CD4-positive, alpha-beta T cell treated with Interferon gamma for 1 hour (primary cell): ENCODE measurements at regions not wholly inside any gene's neighbourhood (a gene's known extent, or its start where the extent isn't known, plus 50 kb on each side); places are given as distances from the start of the nearest gene placed in this dataset.
"Not testable (repeated sequence)": the region's sequence is repeated elsewhere in the genome, so short reads cannot be mapped to it uniquely, and the experiment has no call there.

Experiments
- DNase-seq: peaks from one replicate; pipeline ENCODE4 v3.0.0-alpha.2; 2020

DNA sequence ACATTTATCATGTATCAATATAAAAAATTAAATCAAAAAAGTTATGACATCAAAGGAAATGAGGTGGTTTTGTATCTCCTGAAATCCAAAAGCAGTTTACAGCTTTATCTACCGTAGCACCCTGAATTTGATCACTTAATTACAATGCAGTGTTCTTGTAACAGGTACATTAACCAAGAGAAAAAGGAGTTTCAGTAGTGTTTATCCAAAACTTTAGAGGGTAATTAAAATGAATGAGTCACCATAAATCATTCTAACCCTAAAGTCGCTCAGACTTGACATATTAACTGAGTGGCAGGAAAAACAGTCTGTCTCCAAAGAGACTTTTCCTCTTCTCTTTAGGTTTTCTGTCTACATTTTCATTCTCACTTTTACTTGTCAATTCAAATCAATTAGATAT is 907.6 kb upstream of the EPHA5 start:
- no peak for DNase-seq

DNA sequence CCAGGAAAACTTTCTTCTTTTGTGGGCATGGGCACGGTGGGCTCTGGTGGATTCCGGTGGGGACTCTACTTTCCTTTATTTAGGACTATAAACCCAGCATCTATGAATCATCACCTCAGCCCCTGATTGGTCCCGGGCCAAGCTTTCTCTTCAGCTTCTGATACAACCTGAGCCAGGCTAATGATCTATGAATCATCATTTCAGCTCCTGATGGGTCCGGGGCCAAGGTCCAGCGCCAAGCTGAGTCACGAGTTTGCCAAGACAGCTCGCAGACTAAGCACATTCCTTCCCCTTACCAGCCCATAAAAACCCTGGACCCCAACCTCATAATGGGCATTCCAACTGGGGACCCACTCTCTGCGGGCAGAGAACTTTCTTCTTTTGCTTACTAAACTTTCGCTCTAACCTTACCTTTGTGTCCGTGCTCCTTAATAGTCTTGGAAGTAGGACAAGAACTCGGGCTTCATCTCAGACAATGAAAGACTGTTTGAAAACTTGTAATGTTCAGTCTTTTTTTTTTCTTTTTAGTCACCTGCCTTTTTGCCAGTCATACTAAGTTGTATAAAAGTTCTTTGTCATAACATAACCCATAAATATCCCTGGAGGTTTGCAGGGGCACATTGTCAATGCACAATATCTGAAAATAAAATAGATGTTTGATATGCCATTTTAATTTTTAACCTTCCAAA is 904.9 kb upstream of the EPHA5 start:
- DNase-seq, result no peak

DNA sequence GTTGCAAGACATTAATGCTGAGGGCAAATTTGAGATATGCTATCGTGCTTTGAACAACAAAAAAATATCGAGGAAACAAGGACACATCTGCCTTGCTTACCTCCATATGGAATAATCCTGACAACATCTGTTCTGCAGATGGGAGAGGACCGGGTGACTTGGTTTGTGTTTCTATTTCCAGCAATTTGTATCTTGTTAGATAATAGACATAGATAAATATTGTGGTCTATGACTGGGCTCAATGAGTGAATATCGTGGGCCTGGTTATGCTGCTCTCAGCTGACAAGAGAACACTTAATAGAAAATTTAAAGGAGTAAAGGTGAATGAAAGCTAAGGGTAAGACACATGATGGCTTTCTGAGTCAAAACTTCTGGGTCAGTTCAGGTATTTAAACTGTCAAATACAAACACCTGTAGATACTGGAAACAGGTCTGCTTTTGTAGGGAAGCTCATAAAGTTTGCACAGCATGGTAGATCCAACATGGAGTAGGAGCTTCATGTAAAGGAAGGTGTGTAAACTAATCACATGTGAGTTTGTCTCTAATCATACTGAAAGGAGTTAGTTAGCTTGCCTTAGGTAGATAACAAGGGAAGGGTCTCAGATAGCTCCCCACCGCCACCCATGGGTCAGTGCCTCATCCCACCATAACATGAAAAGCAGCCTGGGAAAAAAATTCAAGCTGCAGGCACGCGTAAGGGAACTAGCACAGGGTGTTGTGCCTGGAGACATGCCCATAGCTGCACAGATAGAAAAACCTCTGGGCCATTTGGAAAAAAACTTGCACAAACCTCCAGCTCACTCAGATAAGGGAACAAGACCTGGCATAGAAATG is 904.1 kb upstream of the EPHA5 start:
- no peak for DNase-seq

DNA sequence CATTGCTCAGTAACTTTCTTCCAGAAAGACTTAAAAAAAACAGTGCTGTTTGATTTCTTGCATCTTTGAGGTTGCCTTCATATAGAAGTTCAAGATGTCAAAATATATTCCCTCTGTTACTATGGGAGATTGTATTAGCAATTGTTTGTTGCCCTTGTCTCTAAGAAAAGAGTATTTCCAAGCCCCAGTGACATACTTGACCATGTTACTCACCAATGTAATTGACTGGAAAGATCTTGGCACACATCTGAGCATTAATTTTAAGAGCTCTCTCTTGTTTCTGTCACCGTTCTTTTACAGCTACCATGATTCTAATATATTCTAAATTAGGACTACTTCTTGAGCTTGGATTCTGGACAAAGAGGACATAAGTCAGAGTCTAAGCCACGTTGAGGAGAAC is 902.7 kb upstream of the EPHA5 start:
- no peak for DNase-seq

DNA sequence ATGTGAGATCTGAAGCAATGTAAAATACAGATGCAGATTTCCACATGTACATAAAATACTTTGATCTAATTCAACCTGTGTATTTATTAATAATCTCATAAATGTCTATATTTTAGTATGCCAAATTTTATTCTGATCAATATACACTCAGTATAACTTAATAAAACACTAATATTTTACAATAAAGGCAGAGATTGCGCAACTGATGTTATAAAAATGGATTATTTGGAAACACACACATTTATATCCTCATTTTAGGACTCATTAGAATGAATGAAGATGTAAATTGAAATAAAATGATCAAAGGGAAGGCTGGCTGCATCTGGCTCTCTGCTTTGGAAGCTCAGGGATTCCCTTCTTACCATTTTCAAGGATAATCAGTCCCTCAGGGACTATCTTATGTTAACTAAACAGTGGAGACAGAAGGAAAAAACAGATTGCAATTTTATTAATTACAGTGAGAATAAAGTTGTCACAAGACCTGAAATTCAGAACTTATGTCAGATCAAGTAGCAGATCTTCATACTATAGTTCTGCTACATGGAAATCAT is 900.9 kb upstream of the EPHA5 start:
- no peak for DNase-seq

DNA sequence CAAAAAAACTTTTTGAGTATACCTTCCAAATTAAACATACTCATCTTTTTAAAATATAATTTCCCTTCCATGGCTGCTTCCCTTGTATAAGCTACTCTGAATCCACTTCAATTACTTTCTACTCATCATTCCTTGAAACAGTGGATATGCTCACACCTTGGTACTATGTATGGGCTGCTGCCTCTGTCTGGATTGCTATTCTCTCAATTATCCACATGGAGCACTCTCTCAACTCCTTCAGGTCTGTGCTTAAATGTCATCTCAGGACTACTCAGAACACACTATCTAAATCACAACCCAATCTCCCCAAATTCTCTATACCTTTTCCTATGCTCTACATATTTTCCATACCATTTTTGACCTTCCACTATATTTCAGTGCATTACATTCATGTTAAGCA is 898.9 kb upstream of the EPHA5 start:
- no peak for DNase-seq

DNA sequence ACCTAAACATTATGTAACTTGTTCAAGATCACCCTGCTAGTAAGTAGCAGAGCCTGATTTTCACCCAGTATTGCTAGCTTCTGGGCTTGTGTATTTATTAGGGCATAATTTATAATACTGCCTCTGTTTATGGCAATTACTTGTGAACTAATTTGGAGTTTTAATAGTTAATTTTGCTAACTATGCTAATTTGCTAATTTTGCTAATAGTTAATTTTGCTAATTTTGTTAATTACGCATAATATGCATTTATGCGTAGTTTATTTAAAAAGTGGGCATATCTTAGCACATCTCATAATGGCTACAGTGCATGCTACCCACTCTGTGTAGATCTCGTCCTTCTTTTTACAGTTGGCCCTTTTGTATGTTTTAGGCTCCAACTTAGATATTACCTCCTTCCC is 898.1 kb upstream of the EPHA5 start:
- no peak for DNase-seq

DNA sequence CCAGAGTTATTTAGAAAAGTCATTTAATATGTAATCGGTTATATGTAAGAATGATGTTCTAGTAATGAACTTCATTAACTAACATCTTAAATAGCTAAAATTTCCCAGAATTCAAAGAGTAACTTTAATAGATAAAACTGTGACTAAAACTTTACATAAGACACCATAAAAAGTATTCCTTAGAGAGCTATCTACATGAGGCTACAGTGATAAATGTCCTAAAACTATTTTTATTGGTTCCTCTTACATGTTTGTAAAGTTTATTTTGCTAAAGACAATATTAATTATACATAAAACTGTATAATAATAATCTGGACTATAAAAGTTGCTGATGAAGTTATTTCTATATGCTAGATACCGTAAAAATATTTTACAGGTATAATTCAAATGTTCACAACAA is 897.7 kb upstream of the EPHA5 start:
- no peak for DNase-seq

DNA sequence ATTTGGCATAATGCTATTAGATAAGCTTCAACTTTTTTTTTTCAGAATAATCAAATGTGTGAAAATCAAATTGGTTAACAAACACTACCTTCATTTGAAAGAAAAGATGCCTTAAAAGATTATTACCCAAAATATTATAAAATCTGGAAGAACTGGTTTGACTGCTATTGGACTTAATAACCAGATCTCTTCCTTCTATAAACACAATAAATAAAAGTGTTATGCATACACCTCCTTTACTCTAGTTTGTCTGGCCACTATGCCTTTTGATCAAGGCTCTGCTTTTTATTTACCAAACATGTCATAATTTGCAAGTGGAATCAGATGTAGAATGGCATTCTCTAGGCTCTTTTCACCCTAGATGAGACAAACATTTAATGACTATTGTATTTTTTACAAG is 897.3 kb upstream of the EPHA5 start:
- no peak for DNase-seq

DNA sequence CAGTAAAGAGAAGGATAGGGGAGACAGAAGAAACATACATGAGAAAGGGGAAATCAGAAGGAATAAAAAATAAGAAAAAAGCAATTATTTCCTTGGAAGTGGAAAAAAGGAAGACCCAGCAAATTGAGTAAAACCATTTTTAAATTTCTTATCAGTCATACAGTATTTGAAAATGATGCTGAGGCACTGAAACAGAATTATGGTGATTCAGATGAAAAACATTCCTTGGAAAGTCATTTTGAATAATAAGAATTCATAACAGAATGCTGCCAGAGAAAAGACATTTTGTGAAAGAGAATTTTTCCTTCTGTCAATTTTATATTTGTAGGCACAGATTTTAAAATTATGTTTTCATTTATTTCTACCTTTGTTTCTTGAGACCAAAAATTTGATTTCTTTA is 895.5 kb upstream of the EPHA5 start:
- no peak for DNase-seq

DNA sequence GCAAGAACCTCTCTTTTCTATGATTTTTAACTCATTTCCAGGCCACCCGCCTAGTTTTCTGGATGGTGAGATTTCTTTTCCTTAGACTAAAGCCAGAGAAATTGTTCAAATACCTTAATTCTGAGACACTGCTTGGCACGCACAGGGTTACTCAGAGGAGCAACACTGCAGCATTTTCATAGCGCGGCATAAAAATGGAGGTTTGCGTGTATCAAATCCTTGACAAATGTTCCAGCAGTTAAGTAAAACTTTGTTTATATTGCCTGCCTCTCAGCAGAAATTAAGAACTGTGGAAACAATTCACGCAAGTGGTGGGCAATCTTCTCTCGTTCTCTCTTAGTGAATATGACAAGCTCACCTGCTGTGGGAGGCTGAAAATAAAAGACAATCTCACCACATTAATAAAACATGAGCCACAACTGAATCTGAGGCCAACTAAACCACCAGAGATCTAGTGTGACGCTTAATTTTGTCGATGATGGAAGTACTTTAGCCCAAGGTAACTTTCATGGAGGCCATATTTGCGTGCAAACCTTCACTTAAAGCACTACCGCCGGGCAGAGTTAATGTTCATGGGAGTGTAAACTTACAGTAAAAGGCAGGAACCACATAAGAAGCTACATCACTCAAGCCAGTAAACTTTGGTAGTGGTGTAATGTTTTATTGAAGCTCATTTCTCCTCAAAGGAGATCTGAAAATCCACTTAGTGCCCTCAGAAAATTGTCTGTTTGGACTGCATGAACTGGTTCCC is 894.8 kb upstream of the EPHA5 start:
- DNase-seq, result no peak

DNA sequence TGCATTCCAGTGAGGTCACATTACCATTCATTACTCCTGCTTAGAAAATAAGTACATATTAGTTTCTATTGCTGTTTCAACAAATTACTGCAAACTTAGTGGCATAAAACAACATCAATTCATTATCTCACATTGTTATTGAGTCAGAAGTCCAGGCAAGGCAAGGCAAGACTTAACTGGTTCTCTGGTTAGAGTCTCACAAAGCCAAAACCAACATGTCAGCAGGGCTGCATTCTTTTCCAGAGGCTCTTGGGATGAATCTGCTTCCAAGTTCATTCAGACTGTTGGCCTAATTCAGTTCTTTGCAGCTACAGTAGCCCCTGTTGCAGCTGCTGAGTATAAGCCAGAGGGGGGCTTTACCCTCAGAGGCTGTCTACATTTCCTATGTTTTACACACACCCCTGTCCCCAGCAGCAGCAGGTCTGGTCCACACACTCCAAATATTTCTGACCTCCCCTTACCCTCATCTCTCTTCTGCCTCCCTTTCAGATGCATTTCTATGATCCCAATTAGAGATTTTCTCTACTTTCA is 892.1 kb upstream of the EPHA5 start:
- no peak for DNase-seq

DNA sequence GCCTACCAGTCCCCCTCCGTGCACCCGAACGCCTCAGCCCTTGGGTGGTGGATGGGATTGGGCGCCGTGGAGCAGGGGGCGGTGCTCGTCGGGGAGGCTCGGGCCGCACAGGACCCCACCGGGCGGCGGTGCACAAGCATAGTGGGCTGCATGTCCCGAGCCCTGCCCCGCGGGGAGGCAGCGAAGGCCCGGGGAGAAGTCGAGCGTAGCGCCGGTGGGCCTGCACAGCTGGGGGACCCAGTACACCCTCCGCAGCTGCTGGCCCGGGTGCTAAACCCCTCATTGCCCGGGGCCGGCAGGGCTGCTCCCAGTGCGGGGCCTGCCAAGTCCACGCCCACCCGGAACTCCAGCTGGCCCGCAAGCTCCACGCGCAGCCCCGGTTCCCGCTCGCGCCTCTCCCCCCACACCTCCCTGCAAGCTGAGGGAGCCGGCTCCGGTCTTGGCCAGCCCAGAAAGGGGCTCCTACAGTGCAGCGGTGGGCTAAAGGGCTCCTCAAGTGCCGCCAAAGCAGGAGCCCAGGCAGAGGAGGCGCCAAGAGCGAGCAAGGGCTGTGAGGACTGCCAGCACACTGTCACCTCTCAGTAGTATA is 891.3 kb upstream of the EPHA5 start:
- not testable (repeated sequence) for DNase-seq

DNA sequence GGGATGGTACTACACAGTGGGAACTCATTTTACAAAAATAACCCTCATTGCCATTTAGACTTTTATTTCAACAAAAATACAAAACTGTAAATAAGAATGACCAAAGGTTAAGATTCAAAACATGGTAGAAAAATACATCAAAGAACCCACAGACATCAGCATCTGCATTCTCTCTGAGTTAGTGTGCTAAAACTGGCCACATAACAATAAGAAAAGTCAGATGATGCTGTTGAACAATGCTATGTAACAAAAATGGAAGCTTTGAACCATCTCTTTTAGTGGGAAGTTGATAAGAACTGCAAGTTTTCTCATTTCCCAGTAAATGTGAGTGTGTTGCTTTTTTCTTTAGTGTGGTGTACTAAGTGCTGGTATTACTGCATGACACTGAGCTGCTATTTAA is 888.4 kb upstream of the EPHA5 start:
- DNase-seq, result no peak

DNA sequence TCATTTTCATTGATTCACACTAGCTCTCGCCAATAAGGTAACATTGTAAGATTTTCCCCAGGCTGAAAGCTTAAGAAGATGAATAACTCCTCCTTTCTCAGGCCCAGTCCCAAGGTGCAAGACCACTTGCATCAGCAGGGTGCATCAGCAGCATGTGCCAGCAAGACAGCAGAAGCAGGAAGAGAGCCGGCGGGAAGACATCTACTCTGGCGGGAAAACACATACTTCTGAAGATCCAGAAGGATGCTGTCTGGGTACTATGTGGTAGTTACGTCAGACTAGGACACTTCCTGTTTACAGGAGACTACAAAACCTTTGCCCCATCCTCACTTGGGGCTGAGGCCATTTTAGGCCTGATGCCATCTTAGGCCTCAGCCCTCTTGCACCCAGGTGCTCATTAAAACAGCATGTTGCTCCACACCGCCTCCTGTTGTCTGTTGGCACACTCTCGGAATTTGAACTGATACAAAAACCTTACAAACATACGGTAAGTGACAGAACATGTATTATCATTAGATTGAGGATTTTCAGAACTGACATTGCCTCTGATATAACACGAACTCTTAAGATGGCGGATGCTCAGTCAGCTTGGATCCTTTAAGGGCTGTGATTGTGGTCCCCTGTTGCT is 886.5 kb upstream of the EPHA5 start:
- no peak for DNase-seq

DNA sequence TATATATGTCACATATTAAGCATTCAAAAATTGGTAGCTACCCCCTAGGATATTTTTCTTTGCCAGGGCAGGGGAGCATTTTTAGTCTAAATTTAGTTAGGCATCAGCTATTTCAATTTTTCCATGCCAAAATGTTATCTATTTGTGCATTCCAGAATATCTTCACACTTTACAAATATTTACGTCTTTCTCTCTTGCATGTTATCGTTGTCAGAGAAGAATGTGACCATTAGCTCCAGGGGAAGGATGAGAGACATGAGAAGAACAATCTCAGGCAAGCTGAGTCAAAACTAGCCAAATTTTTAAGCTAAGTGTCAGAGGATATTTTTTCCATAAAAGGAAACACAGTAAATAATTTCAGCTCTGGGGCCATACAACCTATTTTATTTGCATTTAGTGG is 885.0 kb upstream of the EPHA5 start:
- DNase-seq, result no peak

DNA sequence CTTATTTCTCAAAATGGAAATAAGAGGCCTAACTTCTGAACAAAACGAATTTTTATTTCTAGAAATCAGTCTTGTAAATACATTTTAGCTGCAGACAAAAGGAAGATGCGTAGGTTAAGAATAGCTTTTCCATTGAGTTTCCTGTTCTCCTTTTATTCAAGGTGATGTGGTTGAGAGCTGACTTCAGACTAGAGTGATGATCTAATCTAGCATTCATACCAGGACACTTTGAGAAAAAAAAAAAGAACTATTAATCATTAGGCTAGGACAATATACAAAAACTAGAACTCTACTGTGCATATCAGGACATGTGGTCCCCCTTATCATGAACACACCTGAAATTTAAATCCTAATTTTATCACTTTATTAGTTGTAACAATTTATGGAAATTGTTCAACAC is 884.5 kb upstream of the EPHA5 start:
- no peak for DNase-seq

DNA sequence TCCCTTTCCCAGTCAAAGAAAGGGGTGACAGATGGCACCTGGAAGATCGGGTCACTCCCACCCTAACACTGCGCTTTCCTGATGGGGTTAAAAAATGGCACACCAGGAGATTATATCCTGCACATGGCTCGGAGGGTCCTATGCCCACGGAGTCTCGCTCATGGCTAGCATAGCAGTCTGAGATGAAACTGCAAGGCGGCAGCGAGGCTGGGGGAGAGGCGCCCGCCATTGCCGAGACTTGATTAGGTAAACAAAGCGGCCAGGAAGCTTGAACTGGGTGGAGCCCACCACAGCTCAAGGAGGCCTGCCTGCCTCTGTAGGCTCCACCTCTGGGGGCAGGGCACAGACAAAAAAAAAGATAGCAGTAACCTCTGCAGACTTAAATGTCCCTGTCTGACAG is 875.0 kb upstream of the EPHA5 start:
- not testable (repeated sequence) for DNase-seq

DNA sequence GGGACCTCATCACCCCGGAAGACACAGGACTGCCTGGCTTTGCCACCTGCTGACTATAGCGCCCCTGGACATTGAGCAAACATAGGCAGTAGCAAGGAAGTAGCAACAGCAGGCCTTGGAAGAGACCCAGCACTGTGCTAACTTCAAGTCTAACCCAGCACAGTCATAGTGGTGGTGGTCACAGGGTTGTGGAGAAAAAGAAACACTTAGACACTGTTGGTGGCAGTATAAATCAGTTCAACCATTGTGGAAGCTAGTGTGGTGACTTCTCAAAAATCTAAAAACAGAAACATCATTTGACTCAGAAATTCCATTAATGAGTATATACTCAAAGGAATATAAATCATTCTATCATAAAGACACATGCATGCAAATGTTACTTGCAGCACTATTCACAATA is 874.0 kb upstream of the EPHA5 start:
- no peak for DNase-seq

DNA sequence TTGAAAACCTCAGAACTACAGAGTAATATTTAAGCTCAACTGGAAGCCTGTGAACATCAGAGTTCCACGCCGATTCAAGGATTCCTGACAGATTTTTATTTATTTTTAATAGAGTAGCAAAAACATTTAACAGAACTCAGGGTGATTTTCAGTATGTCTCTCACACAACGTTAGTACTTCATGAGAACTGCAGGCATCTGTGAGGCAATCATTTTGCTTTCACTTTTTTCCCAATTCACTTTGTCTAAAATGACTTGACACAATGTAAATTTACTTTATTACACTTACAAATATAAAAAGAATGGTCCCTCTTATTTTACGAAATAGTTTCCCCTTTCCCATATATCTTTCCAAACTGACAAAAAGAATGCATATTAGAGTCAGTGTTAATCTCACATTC is 869.5 kb upstream of the EPHA5 start:
- no peak for DNase-seq

DNA sequence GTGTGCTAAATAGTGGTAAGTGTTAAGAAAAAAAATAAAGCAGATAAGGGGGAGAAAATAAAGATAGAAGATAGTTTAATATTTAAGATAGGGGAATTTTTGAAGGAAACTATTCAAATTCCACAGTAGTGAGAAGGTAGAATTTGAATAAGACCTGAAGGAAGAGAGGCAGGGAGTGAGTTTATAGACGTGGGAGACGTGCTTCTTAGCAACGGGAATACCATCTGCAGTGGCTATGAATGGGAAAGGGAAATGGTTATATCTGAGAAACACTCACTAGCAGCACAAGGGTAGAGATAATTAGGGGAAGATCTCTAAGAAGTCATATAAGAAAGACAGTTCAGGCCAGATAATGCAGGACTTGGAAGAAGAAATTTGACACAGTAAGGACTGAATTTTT is 854.5 kb upstream of the EPHA5 start:
- DNase-seq, result no peak

DNA sequence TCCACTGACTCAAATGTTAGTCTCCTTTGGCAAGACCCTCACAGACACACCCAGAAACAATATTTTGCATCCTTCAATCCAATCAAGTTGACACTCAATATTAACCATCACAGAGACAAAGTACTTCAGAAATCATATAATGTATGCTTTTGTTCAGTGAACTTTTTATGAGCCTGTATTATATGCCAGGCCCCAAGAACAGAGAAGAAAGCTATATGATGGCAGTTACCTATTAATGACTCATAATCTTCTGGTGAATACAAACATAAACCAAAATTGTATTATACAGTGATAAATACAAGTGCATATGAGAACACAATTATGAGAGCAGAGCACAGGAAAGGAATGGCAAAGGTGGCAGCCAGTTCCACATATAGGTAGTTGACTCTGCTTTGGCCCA is 852.0 kb upstream of the EPHA5 start:
- no peak for DNase-seq

DNA sequence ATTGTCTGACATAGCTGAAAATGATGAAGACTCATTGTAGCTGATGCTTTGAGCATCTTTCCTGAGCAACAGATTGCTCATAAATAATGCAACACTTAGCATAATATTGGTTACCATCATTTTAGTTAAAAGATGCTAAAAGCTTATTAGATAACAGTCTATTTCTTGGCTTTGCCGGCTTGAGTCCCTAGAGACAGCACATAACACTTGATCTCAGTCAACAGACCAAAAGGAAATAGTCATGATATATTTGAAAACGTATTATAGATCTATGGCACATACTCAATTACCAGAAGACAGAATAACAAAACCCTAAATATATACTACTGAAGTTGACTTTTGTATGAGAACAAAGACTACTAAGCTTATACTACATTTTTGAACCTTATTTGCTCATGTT is 846.7 kb upstream of the EPHA5 start:
- DNase-seq, result no peak
